ENCODE measurements at regions not wholly inside any gene's neighbourhood (a gene's known extent, or its start where the extent isn't known, plus 50 kb on each side); places are given as distances from the start of the nearest gene placed in this dataset.
A peak's percentile ranks its signal among the peaks of the same experiment; 100 is the strongest.

DNA sequence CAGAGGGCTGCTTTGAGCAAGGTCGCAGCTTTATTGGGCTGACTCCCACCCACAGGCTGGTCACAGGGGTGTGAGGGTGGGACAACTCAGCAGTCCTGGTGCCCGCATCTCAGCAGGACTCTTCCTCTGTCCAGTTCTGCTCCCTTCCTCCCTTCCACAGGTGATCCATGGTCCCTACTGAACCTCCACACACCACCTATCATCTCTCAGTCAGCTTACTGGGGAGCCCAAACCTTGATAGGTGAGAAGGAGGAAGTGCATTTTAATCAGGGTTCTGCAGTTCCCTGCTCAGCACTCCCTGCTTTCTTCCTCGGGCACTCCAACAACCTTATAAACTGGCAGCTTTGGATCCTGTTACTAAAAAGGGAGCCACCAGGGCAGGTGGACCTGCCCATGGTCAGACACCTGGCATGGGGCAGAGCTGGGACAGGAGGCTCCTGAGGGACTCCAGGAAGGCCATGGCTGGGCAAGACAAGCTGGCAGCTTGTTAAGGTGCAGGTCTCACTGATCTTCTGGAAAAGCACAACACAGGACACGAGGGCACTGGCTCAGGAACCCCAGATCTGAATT is 664.6 kb downstream of the BCL11B start:
- Mint-ChIP-seq H3K36me3 (ENCODE audit: insufficient read depth in 2 of 2) (no peaks in the 10 kb centered on the region), H3K4me1 (ENCODE audit: low read depth) (peaks cover 11% of the 10 kb centered on the region), H3K27ac (no peak overlapping the region), H3K27me3 (ENCODE audit: low read depth) (no peaks in the 10 kb centered on the region), H3K4me3 (no peak overlapping the region), H3K9me3 (no peaks in the 10 kb centered on the region)
- DNase-seq (no peak), ATAC-seq (replicated peaks in 1 of 2) (no peak)

DNA sequence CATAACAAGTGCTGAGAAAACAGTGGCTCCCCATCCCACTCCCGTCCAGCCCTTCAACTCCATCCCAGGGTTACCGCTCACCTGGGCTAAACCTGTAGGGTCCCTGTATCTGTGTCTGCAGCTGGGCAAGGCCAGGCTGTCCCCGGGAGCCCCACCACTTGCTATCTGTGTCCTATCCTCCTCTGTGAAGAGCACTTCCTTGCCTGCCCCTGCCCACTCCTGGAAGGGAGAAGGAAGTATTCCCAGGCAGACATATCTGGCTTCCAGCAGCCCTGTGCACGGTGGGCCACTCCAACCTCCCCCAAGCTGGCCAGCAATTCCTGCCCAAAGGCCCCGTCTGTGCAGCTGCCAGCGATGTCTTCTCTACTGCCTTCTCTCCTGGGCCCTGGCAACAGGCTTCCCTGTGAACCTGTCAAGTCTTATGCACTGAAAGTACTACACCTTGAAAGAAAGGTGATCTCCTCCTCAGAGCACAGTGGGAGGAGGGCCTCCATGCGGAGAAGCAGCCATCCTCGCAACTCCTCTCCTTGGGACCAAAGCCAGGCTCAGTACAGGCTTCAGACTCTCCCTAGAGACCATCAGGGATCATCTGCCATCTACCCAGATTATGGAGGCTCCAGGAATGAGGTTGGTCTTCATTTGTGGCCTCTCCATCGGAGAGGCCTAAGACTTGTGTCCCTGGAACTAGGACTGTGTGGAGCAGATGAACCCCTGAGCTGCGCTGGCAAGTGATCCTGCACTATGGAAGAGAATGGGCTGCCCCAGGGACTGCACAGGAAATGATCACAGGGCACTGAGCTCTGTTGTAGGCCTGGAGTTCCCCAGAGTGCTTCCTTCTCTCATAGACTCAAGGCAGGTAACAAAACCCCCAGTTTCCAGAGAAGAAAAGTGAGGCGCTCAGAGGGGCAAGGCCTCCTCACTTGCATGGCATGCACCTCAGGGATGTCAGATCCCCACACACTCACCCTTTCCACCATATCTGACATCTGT is 663.6 kb downstream of the BCL11B start:
- H3K9me3 Mint-ChIP-seq = no peaks in the 10 kb centered on the region
- peaks cover 11% of the 10 kb centered on the region for H3K4me1 Mint-ChIP-seq (ENCODE audit: low read depth)
- no peaks in the 10 kb centered on the region for H3K27me3 Mint-ChIP-seq (ENCODE audit: low read depth)
- H3K36me3 Mint-ChIP-seq (ENCODE audit: insufficient read depth in 2 of 2) = no peaks in the 10 kb centered on the region
- H3K4me3 Mint-ChIP-seq = no peak overlapping the region
- ATAC-seq (replicated peaks in 1 of 2) = no peak
- H3K27ac Mint-ChIP-seq = no peak overlapping the region
- no peak for DNase-seq

DNA sequence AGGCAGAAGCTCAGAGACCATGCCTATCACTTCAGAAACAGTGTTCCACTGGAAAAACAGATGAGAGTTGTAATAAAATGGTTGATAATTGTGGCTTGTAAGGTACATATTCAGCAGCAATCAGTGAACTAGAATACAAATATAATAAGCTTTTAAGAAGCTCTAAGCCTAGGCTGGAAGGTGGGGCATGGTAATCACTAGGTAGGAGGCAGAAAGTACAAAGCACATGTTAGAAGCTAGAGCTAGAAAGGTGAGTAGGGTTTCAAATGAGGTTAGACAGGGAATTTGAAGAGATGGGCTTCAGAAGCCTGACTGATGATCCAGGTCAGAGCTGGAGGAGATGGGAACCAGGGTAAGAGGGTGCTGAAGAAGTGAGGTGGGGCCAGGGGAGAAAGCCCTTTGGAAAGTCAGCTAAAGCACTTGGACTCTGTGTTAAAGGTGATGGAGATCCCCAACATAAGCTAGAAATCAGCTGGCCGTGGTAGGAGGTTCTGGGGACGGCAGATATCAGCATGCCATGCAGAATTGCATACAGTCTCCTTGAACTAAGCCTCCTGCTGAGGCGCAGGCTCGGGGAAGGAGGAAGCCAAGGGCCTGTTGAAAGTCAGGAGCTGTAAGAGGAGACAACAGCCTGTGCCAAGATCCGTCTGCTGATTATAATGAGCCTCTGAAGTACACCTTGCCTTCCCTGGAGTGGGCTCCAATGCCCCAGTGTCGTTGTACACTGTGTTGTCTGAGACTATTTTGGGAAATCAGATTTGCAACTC is 659.4 kb downstream of the BCL11B start:
- Mint-ChIP-seq H3K27ac (no peak overlapping the region), H3K27me3 (ENCODE audit: low read depth) (no peaks in the 10 kb centered on the region), H3K4me1 (ENCODE audit: low read depth) (peaks cover 11% of the 10 kb centered on the region), H3K36me3 (ENCODE audit: insufficient read depth in 2 of 2) (no peaks in the 10 kb centered on the region), H3K4me3 (no peak overlapping the region), H3K9me3 (peaks cover 1 to 5% of the 10 kb centered on the region in 2 donors)
- ATAC-seq (replicated peaks in 1 of 2) = no peak
- DNase-seq = no peak

DNA sequence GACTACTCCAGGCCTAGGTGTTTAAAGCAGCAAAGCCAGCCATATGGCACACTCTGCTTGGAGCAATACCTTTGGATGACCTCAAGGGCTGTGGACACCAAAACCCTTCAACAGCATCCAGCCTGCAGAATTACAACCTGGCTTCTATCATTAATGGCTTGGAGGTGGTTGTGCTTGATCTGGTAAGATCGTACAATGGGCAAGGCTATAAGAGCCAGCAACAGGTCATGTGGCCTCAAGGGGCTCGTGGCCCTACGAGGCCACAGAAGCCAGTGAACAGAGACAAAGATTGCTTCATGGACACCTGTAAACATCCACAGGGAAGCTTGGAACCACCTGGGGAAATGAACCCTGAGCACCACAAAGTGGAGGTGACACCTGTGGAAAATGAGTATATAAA is 657.3 kb downstream of the BCL11B start:
- H3K9me3 Mint-ChIP-seq = peaks cover 2 to 7% of the 10 kb centered on the region in 2 donors
- no peaks in the 10 kb centered on the region for H3K36me3 Mint-ChIP-seq (ENCODE audit: insufficient read depth in 2 of 2)
- ATAC-seq (replicated peaks in 1 of 2) (no peak), DNase-seq (no peak)
- no peak overlapping the region for H3K4me3 Mint-ChIP-seq
- H3K27ac Mint-ChIP-seq = no peak overlapping the region
- no peaks in the 10 kb centered on the region for H3K4me1 Mint-ChIP-seq (ENCODE audit: low read depth)
- H3K27me3 Mint-ChIP-seq (ENCODE audit: low read depth) = no peaks in the 10 kb centered on the region

DNA sequence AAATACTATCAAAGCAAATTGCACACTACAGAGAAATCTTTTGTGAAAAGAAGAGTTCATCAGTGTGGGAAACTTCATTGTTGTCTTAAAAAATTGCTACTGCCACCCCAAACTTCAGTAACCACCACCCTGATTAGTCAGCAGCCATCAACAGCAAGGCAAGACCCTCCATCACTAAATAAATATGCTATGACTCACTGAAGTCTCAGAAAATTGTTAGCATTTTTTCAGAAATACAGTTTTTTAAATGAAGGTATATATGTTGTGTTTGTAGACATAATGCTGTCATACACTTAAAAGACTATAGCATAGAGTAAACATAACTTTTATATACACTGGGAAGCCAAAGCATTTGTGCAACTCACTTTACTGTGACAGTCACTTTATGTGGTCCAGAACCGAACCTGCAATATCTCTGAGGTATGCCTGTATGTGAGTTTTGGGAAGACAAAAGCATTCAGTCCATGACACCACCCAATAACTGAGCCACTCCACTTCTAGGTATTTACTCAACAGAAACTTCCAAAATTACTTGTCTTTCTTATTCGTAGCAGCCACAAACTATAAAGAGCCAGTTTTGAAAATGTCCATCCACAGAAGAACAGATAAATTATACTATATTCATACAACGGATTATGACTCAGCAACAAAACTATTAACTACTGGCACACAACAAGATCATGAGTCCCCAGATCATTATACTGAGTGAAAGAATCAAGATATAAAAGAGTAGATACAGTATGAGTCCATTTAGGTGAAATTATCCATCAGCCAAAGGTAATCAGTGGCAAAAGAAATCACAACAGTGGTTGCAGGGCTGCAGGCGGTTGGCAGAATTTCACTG is 649.6 kb downstream of the BCL11B start:
- H3K36me3 Mint-ChIP-seq (ENCODE audit: insufficient read depth in 2 of 2) = no peaks in the 10 kb centered on the region
- no peaks in the 10 kb centered on the region for H3K4me1 Mint-ChIP-seq (ENCODE audit: low read depth)
- DNase-seq (no peak), ATAC-seq (replicated peaks in 1 of 2) (peak in 1 of 2 donors; percentile 92)
- no peak overlapping the region for H3K4me3 Mint-ChIP-seq
- peaks cover 9 to 11% of the 10 kb centered on the region in 2 donors for H3K9me3 Mint-ChIP-seq
- no peak overlapping the region for H3K27ac Mint-ChIP-seq
- no peaks in the 10 kb centered on the region for H3K27me3 Mint-ChIP-seq (ENCODE audit: low read depth)

DNA sequence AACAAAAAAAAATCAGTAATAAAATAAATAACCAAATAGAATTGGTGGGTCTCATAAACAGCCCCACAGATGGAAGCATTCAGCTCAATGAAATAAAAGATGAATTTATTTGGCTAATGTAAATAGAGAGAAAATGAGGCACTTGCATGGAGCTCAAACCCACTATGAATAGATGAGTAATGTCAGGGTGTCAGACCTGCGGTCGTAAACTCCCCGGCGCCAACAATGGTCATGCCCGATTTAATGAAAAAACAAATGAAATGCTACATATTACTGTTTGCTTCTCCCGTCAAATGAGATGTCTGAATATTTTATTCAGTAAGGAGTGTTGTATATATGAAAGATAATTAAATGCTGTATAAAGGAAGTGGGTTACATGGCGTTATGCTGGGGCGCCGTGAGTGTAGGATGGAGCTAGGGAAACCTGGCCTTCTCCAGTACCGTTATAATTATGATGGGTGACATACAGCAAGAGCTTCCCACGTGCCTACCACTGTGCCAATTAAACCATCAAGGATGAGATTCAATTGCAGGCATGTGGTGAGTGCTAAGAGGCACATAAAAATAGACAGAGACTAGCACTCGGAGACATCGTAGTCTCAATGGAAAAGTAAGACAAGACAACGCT is 648.1 kb downstream of the BCL11B start:
- no peak overlapping the region for H3K27ac Mint-ChIP-seq
- H3K9me3 Mint-ChIP-seq = peaks cover 8 to 14% of the 10 kb centered on the region in 2 donors
- no peak for ATAC-seq (replicated peaks in 1 of 2)
- H3K27me3 Mint-ChIP-seq (ENCODE audit: low read depth) = no peaks in the 10 kb centered on the region
- DNase-seq = no peak
- H3K4me3 Mint-ChIP-seq = no peak overlapping the region
- H3K36me3 Mint-ChIP-seq (ENCODE audit: insufficient read depth in 2 of 2) = peaks cover 0 to 1% of the 10 kb centered on the region in 2 donors
- no peaks in the 10 kb centered on the region for H3K4me1 Mint-ChIP-seq (ENCODE audit: low read depth)

DNA sequence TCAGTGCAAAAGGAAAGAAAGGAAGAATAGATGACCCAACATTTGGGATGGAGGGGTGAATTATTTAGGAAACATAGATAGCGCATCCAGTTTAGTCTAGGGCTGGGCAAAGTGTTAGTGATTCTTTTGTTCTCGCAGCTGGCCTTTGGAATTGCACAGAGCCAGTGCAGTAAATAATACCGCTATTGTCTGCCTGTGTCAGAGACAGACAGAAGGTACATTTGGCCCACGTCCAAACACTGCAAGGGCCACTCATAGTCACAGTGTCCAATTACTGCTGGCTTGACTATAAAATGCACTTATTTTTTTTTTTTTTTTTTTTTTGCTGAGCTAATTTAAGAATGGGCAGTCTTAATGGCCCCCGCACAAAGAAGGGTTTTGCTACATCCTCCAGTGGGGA is 638.6 kb downstream of the BCL11B start:
- ATAC-seq (replicated peaks in 1 of 2) (no peak), DNase-seq (no peak)
- Mint-ChIP-seq H3K36me3 (ENCODE audit: insufficient read depth in 2 of 2) (no peaks in the 10 kb centered on the region), H3K4me3 (no peak overlapping the region), H3K27me3 (ENCODE audit: low read depth) (no peaks in the 10 kb centered on the region), H3K27ac (no peak overlapping the region), H3K4me1 (ENCODE audit: low read depth) (no peaks in the 10 kb centered on the region), H3K9me3 (no peaks in the 10 kb centered on the region)

DNA sequence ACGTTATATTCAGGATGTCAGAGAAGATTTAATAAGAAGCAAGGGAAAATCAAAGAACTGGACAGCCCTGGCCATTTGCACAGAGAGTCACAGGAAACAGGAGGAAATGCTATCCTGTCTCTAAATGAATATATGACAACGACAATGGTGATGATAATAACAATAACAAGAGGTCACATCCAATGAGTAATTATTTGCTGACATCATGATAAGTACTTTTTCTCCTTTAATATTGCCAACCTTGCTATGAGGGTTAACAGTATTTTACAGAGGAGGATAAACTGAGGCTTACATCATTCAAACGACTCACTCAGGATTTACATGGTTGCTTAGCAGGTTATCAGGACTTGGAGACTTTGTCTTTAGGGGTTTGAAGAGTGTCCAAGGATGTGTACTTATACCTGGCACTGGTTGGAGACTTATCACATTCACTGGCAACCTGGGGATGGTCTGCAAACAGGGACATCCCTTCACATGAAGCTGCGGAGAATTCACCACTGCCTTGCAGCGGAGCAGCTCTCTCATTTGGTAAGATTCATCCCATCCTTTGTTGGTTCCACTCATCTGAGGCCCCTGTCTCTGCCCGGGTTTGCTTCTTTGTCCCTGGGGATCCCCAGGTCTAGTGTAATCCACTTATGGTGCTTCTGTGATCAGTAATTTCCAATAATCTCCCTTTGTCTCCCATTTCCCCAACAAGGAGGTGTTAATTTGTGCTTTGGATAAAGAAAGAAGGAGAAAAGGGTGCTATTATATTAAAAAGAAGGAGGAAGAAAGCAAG is 637.8 kb downstream of the BCL11B start:
- no peaks in the 10 kb centered on the region for H3K36me3 Mint-ChIP-seq (ENCODE audit: insufficient read depth in 2 of 2)
- no peaks in the 10 kb centered on the region for H3K27me3 Mint-ChIP-seq (ENCODE audit: low read depth)
- no peak for ATAC-seq (replicated peaks in 1 of 2)
- DNase-seq = no peak
- H3K27ac Mint-ChIP-seq = no peak overlapping the region
- no peaks in the 10 kb centered on the region for H3K4me1 Mint-ChIP-seq (ENCODE audit: low read depth)
- H3K4me3 Mint-ChIP-seq = no peak overlapping the region
- no peaks in the 10 kb centered on the region for H3K9me3 Mint-ChIP-seq

DNA sequence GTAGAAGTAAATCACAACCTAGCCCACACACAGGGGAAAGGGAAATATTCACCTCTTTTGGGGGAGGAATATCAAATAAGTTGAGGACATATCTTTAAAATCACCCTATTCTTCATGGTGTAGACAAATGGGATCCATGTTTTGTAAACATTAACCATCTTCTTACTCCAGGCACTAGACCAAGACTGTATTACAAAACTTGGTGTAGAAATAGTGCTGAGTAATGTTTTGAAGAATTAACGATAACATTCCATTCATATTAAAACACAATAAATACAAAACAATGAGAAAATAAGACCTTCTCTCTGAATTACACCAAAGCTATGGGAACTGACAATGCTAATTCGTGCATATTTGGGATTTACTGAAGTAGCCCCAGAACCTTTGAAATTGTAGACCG is 633.6 kb downstream of the BCL11B start:
- peaks cover 4% of the 10 kb centered on the region in 2 donors for H3K9me3 Mint-ChIP-seq
- H3K27ac Mint-ChIP-seq = no peak overlapping the region
- no peaks in the 10 kb centered on the region for H3K27me3 Mint-ChIP-seq (ENCODE audit: low read depth)
- no peak overlapping the region for H3K4me3 Mint-ChIP-seq
- DNase-seq = no peak
- no peaks in the 10 kb centered on the region for H3K4me1 Mint-ChIP-seq (ENCODE audit: low read depth)
- ATAC-seq (replicated peaks in 1 of 2) = no peak
- peaks cover 2 to 3% of the 10 kb centered on the region in 2 donors for H3K36me3 Mint-ChIP-seq (ENCODE audit: insufficient read depth in 2 of 2)

DNA sequence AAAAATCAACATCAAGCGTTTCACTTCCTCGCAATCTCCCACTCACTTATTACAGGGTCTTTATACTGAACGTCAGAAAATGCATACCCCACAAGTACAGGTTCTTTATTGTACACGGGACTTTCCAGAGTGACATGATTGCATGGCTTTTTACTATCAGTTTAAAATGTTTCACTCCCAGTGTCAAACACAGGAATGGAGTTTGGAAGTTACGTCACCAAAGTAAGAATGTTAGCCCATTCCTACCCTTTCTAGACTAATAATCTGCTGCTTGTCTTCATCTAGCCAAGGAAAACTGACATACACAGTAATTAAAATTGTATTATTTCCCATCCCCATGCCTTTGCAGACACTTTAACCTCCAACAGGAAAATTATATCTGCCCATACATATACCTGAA is 624.2 kb downstream of the BCL11B start:
- ATAC-seq (replicated peaks in 1 of 2) (no peak), DNase-seq (no peak)
- no peak overlapping the region for H3K4me3 Mint-ChIP-seq
- H3K9me3 Mint-ChIP-seq = no peaks in the 10 kb centered on the region
- no peak overlapping the region for H3K27ac Mint-ChIP-seq
- H3K27me3 Mint-ChIP-seq (ENCODE audit: low read depth) = no peaks in the 10 kb centered on the region
- H3K36me3 Mint-ChIP-seq (ENCODE audit: insufficient read depth in 2 of 2) = no peaks in the 10 kb centered on the region
- no peaks in the 10 kb centered on the region for H3K4me1 Mint-ChIP-seq (ENCODE audit: low read depth)

DNA sequence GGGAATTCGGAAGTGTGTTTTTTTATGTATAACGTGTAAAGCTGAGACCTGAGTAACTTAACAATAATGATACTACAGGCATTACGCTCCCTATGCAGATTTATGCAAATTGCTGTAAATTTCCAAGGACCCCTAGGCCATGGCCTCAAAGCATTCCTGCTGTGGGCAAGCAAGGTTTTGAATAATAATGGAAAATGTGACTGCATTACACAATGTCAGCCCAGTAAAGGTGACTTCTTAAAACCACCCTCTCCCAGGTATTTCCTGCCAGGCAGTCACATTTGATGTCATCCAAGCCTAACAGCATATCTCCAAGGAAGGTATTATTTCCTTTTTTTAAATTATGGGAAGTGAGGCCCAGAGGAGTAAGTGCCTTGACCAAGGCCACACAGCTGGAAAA is 621.0 kb downstream of the BCL11B start:
- Mint-ChIP-seq H3K4me3 (no peak overlapping the region), H3K4me1 (ENCODE audit: low read depth) (no peaks in the 10 kb centered on the region), H3K27ac (no peak overlapping the region), H3K9me3 (peaks cover 5 to 7% of the 10 kb centered on the region in 2 donors), H3K36me3 (ENCODE audit: insufficient read depth in 2 of 2) (peaks cover 5 to 8% of the 10 kb centered on the region in 2 donors), H3K27me3 (ENCODE audit: low read depth) (no peaks in the 10 kb centered on the region)
- no peak for ATAC-seq (replicated peaks in 1 of 2)
- no peak for DNase-seq

DNA sequence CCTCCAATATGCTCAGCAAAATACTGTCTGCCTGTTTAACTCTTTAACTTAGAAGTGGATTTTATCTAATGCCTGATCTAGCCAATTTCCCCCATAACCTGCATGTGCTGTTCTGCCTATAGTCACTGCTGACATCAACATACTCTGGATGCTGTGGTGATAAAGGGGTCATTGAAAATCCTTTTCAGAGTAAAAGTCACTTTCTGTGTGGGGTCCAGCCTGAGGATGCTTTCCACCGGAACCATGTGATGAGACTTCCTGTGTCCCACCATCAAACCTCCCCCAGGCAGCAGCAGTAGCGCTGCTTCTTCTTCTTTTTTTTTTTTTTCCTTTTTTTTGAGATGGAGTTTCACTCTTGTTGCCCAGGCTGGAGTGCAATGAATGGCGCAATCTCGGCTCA is 607.0 kb downstream of the BCL11B start:
- Mint-ChIP-seq H3K36me3 (ENCODE audit: insufficient read depth in 2 of 2) (no peaks in the 10 kb centered on the region), H3K27ac (no peak overlapping the region), H3K9me3 (no peaks in the 10 kb centered on the region), H3K4me1 (ENCODE audit: low read depth) (no peaks in the 10 kb centered on the region), H3K27me3 (ENCODE audit: low read depth) (no peaks in the 10 kb centered on the region), H3K4me3 (no peak overlapping the region)
- no peak for DNase-seq
- no peak for ATAC-seq (replicated peaks in 1 of 2)
